HG02884 (cell line): ENCODE measurements at regions not wholly inside any gene's neighbourhood (a gene's known extent, or its start where the extent isn't known, plus 50 kb on each side); places are given as distances from the start of the nearest gene placed in this dataset.
"Not testable (repeated sequence)": the region's sequence is repeated elsewhere in the genome, so short reads cannot be mapped to it uniquely, and the experiment has no call there.

ENCODE experiments used
- ATAC-seq: cut with Tn5 transposase; IDR thresholded peaks from one replicate; pipeline ENCODE4 v1.9.1; 2021; ENCODE audit warnings: mild to moderate bottlenecking, moderate library complexity; ENCODE audit not compliant: unreplicated experiment

DNA sequence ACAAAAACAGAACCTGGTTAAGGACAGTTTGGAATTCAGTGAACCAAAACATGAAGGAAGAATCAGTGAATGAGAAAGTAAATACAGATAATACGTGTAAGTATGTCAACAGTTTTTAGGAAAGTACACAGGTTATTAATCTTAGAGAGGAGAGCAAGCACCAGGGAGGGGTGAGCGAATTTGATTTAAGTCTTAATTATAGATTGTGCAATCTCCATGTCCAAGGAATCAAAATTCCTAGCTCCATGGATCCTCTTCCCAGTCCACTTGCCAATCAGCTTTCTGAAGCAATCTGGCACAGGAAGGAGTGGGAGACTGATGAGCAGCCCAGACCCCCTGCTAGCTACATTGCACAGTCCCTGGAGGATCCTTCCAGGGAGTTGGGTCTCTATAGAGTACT, 346.4 kb downstream of the SETD4 start:
- ATAC-seq = no peak

DNA sequence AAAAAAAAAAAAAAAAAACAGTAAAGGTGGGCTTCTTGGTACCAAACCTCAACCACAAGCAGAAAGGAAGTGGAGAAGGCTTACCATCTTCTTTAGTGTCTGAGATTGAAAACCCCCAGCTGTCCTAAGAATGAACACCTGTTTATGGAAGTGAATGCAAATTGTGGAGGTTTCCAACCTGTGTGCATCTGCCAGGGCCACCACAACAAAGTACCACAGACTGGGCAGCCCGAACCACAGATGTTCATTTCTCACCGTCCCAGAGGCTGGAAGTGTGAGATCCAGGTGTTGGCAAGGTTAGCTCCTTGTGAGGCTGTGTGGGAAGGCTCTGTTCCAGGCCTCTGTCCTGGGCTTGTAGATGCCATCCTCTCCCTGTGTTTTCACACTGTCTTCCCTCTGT, 348.7 kb downstream of the SETD4 start:
- no peak for ATAC-seq

DNA sequence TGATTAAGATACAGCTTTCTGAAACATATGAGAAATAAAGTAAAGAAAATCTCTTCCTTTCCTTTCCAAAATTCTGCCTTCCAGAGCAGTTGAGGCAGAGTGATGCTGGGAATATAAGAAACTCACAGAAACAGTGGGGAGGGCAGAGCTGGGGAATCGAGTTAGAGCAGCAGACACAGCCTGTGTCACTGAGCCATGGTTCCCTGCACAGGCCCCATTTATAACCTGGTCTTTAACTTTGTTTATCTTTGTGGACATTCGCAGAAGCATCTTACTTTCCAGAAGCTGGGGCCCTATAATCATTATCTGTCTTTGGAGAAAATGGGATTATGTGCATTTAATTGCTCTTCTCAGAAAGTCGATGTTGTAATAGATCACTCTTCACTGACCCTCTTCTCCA, 349.1 kb downstream of the SETD4 start:
- ATAC-seq = no peak

DNA sequence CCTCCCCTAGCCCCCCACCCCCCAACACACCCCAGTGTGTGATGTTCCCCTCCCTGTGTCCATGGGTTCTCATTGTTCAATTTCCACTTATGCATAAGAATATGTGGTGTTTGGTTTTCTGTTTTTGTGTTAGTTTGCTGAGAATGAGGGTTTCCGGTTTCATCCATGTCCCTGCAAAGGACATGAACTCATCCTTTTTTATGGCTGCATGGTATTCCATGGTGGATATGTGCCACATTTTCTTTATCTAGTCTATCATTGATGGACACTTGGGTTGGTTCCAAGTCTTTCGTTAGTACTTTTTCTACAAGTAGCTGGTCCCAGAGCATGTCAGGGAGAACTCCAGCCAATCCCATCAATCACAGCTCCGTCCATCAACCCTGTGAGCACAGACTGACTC, 350.3 kb downstream of the SETD4 start:
- not testable (repeated sequence) for ATAC-seq

DNA sequence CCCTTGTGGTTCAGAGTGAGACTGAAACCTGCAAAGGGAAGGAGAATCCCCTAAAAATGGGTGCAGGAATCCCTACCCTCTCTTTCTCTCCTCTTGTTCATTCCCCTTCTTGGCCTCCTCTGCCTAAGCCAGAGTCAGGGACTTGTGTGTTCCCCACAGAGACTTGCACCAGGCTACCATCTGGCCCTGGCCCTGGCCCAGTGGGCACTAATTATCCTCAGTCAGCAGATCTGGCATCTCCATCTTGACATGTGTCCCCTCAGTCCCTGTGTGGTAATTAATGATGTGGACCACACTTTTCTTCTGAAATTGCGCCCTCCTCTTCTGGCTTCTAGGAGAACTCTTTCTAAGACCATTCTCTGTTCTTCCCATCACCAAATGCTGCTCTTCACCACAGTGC, 354.4 kb downstream of the SETD4 start:
- ATAC-seq = no peak

DNA sequence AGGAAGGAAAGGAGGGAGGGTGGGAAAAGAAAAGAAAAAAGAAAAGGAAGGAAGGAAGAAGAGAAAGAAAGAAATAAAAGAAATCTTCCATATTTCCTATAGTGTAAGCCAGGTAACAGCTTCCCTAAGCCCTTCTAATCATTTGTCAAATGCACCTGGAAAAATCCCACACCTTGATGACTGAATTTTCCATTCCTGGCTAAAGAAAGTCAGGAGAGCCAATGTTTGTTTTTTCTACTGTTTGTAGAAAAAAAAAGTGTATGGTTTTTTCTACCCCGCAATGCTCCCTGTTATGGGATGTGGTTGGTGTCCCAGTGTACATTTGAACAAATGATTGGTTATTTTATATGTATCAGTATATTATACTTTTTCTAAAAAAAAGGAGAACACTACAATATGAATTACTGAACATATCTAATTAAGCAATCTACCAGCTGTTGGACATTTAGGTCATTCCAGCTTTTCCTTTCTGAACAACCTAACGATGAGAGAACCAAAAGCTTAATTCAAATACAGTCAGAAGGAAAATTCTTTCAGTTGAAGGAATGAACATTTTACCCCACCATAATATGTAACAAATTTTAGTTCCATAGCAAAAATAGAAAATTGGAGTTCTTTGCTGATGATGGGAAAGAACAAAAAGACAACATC, 355.0 kb downstream of the SETD4 start:
- no peak for ATAC-seq

DNA sequence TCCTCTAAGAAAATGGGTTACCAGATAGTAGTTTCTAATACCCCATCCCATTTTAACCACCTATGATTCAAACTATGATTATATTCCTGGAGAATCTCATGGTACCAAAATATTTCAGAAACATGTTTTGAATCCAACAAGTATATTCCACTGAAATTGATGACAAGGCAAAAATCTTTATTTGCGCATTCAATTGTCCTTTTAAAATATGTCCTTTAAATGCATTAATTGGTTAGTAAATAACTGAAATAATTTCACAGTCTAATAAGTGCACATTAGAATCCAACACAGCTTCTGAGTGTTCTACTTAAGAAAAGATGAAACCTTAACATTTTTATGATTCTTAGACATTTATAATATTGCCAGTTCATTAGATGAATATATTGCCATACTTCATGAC, 356.6 kb downstream of the SETD4 start:
- no peak for ATAC-seq

DNA sequence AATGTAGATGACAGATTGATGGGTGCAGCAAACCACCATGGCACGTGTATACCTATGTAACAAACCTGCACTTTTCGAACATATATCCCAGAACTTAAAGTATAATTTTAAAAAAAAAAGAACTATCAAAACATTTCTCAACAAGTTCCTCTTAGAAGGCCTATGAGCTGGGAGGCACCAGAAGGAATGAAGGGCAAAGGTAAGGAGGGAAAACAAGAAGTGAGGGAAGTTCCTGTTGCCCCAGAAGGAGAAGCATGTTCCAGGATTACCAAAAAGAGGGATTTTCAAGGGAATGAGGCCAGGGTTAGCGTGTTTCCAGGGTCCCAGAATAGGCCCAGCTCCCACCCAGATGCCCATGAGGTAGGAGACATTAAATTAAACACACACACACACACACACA, 361.0 kb downstream of the SETD4 start:
- ATAC-seq = no peak

DNA sequence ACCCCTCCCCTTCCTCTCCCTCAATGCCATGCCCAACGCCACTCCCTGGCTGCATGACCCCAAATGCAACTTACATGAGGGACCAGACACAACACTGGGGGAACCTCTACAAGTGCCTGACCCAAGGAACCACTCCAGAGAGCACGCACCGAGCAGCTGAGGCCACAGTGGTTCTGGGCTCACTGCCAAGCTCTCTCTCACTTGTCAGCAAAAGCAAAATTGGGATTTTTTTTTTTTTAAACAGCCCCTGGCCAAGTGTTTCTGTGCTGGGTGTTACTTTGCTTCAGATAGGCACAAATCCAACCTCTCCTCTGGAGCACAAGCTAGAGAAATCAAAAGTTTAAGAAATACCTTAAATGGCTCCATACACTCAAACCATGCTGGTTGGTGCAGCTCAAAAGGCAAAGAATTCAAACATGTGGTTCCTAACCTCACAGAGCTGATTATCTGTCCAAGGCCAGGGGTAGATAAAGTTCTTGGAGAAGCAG, 363.0 kb downstream of the SETD4 start:
- ATAC-seq = no peak

DNA sequence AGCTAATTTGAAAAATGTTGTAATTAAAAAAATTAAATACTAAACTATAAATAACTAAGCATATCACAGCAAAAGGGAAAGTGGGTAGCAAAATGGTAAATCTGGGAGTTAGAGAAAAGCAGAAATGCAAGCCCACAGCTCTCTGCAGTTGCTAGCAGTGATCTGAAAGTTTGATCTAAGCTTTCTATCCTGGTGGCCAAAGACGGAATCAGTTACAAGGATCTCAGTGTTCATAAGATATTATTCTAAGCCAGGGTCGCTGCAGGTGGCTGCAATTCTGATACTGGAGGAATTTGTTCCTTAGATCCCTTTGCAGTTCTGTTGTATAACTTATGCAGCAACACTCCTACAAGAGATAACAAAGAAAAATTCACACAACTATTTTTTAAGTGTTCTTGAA, 363.7 kb downstream of the SETD4 start:
- ATAC-seq = no peak

DNA sequence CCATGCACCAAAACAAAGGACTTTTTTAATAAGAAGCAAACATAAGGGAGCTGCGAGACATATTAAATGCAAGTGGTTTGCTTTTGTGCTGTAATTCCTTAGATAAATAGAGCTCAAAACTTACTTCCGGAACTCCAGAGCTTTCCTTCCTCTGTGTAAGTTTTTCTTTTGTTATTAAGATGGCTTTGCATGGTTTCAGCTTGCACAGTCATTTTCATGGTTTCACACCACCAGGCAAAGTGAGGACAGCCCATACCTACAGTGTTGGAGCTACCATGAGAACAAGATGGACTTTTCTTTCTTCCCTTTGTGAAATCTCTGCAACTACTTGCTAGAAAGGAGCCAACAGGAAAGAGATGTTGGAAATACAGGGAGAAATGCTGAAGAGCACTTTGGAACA, 368.0 kb downstream of the SETD4 start:
- no peak for ATAC-seq

DNA sequence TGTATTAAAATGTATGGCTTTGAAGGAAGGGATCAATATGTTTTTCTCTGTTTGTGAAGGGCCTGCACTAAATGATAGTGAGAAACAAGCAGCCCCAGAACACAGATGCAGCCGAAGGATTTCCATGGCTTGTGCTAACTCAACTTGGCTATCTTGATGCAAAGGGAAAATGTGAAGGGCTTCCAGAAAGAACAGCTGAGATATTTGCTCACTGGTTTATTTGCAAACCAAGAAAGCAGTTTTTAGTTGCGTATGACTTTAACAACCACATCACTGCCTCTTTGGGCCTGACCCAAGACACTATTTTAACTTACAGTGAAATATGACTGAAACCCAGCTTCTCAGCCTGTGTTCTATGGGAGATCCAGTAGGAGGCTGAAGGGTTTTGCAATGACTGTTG, 369.9 kb downstream of the SETD4 start:
- ATAC-seq = no peak

DNA sequence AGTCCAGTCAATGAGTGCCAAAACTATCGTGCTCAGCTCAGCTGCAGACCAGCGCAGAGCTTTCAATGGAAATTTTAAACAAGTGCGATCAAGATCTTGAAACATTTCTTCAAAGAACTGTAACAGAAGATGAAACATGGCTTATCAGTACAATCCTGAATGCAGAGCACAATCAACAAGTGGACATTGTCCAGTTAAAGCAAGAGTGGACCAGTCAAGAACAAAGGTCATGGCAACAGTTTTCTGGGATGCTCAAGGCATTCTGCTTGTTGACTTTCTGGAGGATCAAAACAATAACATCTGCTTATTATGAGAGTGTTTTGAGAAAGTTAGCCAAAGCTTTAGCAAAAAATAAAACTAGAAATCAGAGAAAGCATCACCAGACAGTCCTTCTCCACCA, 374.2 kb downstream of the SETD4 start:
- ATAC-seq = no peak

DNA sequence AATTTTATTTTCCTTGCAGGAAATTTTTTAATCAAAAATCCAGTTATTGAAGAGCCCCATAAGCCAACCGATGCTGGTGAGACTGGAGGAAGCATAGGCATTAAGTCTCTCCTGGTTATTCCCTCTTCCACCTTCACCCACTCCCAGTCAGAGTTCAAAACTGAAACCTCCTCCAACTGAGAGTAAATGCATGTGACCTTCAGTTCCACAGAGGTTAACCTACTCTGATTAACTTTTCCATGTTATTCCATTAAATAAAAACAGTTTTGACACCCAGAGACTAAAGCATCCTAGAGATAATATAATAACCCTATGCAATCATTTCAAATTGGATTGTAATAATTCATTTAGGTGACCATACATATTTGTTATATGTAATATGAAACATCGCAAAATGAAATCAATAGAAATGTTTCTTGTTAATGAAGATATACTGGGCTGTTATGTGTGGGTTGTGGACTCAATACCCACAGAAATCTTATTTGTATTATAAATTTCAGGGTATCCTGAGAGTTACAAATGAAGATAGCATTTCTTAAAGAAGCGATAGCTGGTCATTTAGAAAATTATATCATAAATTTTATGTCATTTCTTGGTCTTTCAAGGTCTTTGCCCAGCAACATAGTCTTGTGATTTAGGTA, 376.5 kb downstream of the SETD4 start:
- no peak for ATAC-seq

DNA sequence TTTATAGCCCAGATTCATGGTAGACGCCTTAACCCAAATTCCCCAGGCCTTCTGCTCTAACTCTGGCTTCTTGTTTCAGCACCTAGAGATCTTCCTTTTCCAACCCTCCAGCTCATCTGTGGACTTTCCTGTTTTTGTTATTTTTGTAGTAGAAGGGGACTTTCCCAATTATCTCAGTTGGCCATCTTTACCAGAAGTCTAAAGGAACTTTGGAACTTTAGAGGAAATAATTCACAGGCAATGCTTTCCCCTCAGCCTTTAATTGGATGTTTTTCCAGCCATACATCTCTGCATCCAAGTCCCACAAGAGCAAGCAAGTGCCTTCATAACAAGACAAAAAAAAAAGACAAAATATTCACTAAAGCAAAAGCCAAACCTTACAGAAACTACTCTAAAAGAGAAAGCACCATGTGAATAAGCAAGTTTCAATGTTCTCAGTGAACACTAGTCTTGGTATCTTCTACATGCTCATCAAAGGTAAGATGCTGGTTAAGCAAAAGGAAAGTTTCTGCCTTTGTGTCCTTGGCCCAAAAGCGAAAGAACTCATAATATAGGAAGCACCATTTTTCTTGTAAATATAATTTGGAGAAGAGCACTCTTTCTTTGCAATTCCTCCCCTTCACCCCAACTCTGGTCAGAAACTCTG, 377.3 kb downstream of the SETD4 start:
- ATAC-seq = no peak

DNA sequence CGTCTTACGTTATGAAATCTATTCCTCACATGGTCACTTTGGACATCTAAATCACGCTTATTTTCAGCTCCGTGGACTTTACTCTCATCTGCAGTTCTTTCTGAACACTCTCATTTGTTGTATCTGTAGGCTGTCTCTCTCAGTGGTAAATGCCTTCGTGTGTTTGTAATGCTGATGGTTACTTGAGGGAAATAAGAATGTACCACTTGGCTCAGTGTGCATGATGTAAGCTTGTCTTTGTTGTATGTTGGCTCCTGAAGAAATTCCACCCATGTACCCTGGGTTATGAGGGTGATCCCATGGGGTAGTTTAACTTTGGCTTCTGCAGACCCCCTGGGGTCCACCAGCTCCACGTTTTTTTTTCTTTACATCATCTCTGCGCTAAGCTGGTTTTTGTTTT, 378.4 kb downstream of the SETD4 start:
- no peak for ATAC-seq

DNA sequence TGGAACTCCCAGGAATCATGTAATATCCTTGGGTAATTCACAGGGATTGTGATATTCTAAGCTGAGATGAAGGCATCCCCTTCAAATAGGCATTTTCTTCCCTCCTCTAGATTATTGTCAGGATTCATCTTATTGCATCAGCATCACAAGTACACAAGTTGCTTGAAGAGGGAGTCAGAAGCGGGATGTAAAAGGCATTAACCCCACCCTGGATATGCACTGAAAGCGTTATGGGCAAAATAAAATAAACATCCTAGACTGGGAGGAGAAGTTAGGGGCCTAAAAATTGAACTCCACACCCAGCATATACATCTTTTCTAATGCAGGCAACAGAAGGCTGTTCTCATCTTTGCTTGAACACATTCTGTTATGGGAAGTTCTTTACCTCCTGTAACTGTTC, 381.2 kb downstream of the SETD4 start:
- ATAC-seq = no peak

DNA sequence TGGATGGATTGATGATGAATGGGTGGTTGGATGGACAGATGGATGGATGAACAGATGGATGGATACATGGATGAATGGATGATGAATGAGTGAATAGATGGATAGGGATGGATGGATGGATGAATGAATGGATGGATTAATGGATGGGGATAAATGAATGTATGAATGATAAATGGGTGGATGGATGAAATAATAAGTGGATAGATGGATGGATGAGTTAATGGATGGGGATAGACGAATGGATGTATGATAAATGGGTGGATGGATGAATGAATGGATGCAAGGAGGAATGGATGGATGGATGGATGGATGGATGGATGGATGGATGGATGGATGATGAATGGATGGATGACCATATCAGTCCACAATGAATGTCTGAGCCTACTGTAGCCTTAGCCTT, 381.9 kb downstream of the SETD4 start:
- ATAC-seq = no peak

DNA sequence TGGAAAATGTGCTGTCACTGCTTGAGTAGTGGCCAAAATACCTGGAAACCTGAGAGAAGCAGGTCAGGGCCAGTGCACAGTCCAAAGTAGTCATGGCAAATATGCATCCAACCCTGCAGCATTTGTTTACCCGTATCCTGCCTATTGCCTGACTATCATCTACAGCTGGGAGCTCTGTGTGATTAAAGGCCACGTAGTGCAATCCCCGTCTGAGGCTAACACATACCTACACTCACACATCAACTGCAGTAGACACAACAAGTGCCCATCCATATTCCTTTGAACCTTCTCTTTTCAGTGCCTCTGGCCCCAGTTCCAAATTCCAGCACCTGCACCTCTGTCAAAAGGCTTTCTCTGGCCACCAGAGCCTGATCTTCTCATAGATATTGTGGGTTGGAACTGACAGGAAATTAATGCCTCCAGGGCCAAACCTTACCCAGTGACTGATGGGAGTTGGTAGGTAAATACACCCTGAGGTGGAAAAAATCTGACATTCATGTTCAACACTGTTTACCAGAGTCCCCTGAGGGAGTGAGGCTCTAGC, 383.0 kb downstream of the SETD4 start:
- ATAC-seq = no peak

DNA sequence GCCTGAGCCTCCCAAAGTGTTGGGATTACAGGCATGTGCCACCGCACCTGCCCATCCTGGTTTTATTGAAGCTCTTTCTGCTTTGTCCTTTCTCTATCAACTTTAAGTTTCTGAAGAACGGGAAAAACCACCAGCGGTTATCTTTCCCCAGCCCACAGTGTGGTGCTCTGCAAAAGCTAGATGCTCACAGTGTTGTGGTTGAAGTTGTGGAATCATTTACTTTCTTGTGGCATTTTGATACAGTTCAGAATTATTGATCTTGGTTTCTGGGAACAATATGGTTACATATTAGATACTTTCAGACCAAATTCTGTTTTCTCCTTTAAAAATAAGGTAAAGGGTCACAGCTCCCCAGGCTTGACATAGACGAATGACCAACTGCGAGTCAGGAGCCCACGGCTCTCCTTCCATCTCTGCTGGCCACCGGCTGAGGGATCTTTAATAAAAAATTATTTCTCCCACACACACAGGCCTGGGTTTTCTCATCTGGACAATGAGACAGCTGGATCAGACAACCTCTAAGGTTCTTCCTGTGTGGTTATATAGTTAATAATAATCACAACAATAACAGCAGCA, 385.3 kb downstream of the SETD4 start:
- ATAC-seq = no peak

DNA sequence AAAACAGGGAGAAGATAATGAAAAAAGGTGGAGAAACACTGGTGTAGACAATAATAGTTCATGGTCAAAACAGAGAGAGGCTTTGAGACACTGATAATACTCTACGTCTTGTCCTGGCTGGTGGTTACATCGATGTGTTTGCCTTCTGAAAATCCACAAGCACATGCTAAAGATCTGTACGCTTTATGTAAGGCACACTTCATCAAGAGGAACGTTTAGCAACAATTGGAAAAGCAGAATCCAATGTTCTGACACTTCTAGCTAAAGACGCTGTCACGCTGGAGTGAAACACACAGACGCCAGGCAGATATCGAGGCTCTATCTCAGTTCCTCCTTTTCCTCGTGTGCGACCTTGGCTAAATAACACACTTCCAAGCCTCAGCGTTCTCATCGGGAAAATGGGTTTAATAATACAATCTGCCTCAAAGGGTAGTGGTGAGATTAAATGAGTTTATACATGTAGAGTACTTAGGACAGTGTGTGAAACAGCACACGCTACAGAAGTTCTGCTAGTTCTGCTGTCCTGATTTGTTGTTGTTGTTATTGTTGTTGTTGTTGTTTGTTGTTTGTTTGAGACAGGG, 386.1 kb downstream of the SETD4 start:
- ATAC-seq = no peak
